ENCODE measurements at regions not wholly inside any gene's neighbourhood (a gene's known extent, or its start where the extent isn't known, plus 50 kb on each side); places are given as distances from the start of the nearest gene placed in this dataset.

DNA sequence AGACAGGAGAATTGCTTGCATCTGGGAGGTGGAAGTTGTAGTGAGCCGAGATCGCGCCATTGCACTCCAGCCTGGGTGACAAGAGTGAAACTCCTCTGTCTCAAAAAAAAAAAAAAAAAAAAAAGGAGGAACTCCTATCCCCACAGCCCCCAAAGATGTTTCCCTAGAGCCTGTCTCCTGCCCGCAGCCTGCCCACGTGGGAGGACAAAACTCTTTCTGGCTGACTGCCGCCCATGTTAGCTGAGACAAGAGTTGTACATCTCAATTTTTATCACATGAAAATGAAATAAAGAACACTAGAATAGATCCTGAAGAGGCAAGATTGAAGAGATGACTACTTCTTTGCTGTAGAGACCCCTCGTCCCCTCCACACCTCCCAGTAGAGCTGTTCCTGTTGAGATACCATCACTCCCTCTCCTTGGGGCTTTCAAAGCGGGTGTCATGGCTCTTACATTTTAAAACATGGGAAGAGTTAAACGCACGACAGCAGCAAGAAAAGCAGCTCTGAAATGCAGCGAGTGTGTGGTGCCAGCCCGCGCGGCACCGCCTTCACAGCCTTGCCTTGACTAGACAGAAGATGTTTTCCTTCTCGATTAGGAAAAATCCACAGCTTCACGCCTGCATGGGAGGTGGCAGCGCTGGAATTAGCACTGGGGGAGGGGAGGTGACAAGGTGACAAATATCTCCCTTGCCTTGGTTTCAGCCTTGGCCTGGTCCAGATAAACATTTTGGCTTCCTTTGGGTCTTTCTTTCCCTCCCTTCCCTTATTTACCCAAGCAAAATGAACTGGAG, 253.4 kb upstream of the CSF3R start:
- Histone ChIP-seq H3K9ac (ENCODE audit: low read depth in 1 of 2, low read length in 2 of 2) (no peak overlapping the region), H3K27me3 (ENCODE audit: control insufficient read depth in 4 of 4, insufficient read depth in 4 of 4, low read length in 3 of 4) (peaks cover 0 to 15% (median 2%) of the 10 kb centered on the region in 4 donors), H3K4me1 (ENCODE audit: control insufficient read depth in 4 of 4, insufficient read depth in 4 of 4, low read length in 3 of 4) (no peaks in the 10 kb centered on the region), H3K4me3 (ENCODE audit: low read depth in 1 of 3, low read length in 3 of 3) (no peak overlapping the region), H3K9me3 (ENCODE audit: control insufficient read depth in 4 of 4, low read length in 3 of 4) (peaks cover 0 to 3% (median 2%) of the 10 kb centered on the region in 4 donors), H3K27ac (ENCODE audit: low read depth in 1 of 2, low read length in 2 of 2) (no peak overlapping the region), H3K36me3 (ENCODE audit: control insufficient read depth in 4 of 4, insufficient read depth in 3 of 4, low read depth in 1 of 4, low read length in 3 of 4) (no peaks in the 10 kb centered on the region)
- WGBS, result 44% methylated on average over 18 of the region's 18 CpGs
- DNase-seq (ENCODE audit: low spot score), result no peak
- TF ChIP-seq GABPA (IDR thresholded peaks at IDR 0.05 in 1 of 2, conservative IDR thresholded peaks at IDR 0.05 in 1 of 2), result no peak

DNA sequence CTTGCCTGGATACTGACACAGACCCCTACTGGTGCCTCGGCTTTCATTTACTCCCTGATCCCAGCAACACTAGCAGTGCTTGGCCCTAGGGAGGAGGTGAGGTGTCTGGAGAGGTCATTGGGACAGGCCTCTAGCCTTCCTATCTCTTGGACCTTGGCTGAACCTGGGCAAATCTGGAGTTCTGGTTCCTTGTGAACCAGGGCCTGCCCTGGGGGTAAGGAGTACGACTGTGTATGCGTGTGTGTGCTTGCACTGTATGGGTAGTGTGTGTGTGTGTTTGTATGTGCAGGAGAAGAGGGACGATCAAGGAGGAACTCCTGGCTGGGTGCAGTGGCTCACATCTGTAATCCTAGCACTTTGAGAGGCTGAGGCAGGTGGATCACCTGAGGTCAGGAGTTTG, 252.7 kb upstream of the CSF3R start:
- no peak for DNase-seq (ENCODE audit: low spot score)
- H3K4me3 ChIP-seq (ENCODE audit: low read depth in 1 of 3, low read length in 3 of 3), result no peak overlapping the region
- H3K4me1 ChIP-seq (ENCODE audit: control insufficient read depth in 4 of 4, insufficient read depth in 4 of 4, low read length in 3 of 4), result no peaks in the 10 kb centered on the region
- H3K36me3 ChIP-seq (ENCODE audit: control insufficient read depth in 4 of 4, insufficient read depth in 3 of 4, low read depth in 1 of 4, low read length in 3 of 4), result no peaks in the 10 kb centered on the region
- no peak overlapping the region for H3K27ac ChIP-seq (ENCODE audit: low read depth in 1 of 2, low read length in 2 of 2)
- peaks cover 0 to 15% (median 2%) of the 10 kb centered on the region in 4 donors for H3K27me3 ChIP-seq (ENCODE audit: control insufficient read depth in 4 of 4, insufficient read depth in 4 of 4, low read length in 3 of 4)
- peaks cover 0 to 2% (median 0%) of the 10 kb centered on the region in 4 donors for H3K9me3 ChIP-seq (ENCODE audit: control insufficient read depth in 4 of 4, low read length in 3 of 4)
- no peak for TF ChIP-seq FOXA2 (IDR thresholded peaks at IDR 0.05)
- TF ChIP-seq TAF1 (conservative IDR thresholded peaks at IDR 0.05), result no peak
- no peak for TF ChIP-seq EGR1 (IDR thresholded peaks at IDR 0.05; ENCODE audit: low read depth in 2 of 2)
- TF ChIP-seq, protein P1, sequence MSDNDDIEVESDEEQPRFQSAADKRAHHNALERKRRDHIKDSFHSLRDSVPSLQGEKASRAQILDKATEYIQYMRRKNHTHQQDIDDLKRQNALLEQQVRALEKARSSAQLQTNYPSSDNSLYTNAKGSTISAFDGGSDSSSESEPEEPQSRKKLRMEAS (IDR thresholded peaks at IDR 0.05), result no peak
- TF ChIP-seq JUND (IDR thresholded peaks at IDR 0.05), result no peak
- TF ChIP-seq HNF4G (IDR thresholded peaks at IDR 0.05), result no peak
- no peak for TF ChIP-seq GABPA (IDR thresholded peaks at IDR 0.05 in 1 of 2, conservative IDR thresholded peaks at IDR 0.05 in 1 of 2)
- TF ChIP-seq RXRA (IDR thresholded peaks at IDR 0.05), result no peak
- TF ChIP-seq SP1 (IDR thresholded peaks at IDR 0.05), result no peak
- no peak for TF ChIP-seq CTCF (IDR thresholded peaks at IDR 0.05; ENCODE audit: low read depth, low read length, missing input control)
- TF ChIP-seq YY1 (IDR thresholded peaks at IDR 0.05), result no peak
- TF ChIP-seq RAD21 (IDR thresholded peaks at IDR 0.05), result no peak
- TF ChIP-seq NR2F2 (IDR thresholded peaks at IDR 0.05), result no peak
- TF ChIP-seq FOXA1 (IDR thresholded peaks at IDR 0.05), result no peak
- no peak overlapping the region for H3K9ac ChIP-seq (ENCODE audit: low read depth in 1 of 2, low read length in 2 of 2)
- 71% methylated on average over 4 of the region's 4 CpGs for WGBS

GRCh38 chr1:36734356-36734755, 251.6 kb upstream of the CSF3R start:
- DNase-seq (ENCODE audit: low spot score), result no peak
- H3K36me3 ChIP-seq (ENCODE audit: control insufficient read depth in 4 of 4, insufficient read depth in 3 of 4, low read depth in 1 of 4, low read length in 3 of 4), result no peaks in the 10 kb centered on the region
- WGBS, result 53% methylated on average over 2 of the region's 2 CpGs
- H3K4me1 ChIP-seq (ENCODE audit: control insufficient read depth in 4 of 4, insufficient read depth in 4 of 4, low read length in 3 of 4), result no peaks in the 10 kb centered on the region
- no peak overlapping the region for H3K27ac ChIP-seq (ENCODE audit: low read depth in 1 of 2, low read length in 2 of 2)
- H3K9ac ChIP-seq (ENCODE audit: low read depth in 1 of 2, low read length in 2 of 2), result no peak overlapping the region
- no peak for TF ChIP-seq RXRA (IDR thresholded peaks at IDR 0.05)
- TF ChIP-seq TAF1 (conservative IDR thresholded peaks at IDR 0.05), result no peak
- H3K4me3 ChIP-seq (ENCODE audit: low read depth in 1 of 3, low read length in 3 of 3), result no peak overlapping the region
- peaks cover 0 to 2% (median 0%) of the 10 kb centered on the region in 4 donors for H3K9me3 ChIP-seq (ENCODE audit: control insufficient read depth in 4 of 4, low read length in 3 of 4)
- peaks cover 0 to 15% (median 2%) of the 10 kb centered on the region in 4 donors for H3K27me3 ChIP-seq (ENCODE audit: control insufficient read depth in 4 of 4, insufficient read depth in 4 of 4, low read length in 3 of 4)

Measured in liver (tissue), 8 donors.